NCI-H2029 (cell line): ENCODE measurements at regions not wholly inside any gene's neighbourhood (a gene's known extent, or its start where the extent isn't known, plus 50 kb on each side); places are given as distances from the start of the nearest gene placed in this dataset.
"Not testable (repeated sequence)": the region's sequence is repeated elsewhere in the genome, so short reads cannot be mapped to it uniquely, and the experiment has no call there.

ENCODE experiments used
- DNase-seq: peaks from one replicate; lab custom pipeline; 2025; lab: John Stamatoyannopoulos, UW

GRCh38 chr2:16088035-16088801 lies 147.9 kb downstream of the MYCN start:
- no peak for DNase-seq

- DNase-seq: not testable (repeated sequence)
Measured at GRCh38 chr2:16086136-16086535, 145.8 kb downstream of the MYCN start.

- DNase-seq: no peak
Measured at GRCh38 chr2:16085073-16085472, 144.7 kb downstream of the MYCN start.

GRCh38 chr2:16084274-16084673 lies 143.9 kb downstream of the MYCN start:
- no peak for DNase-seq

GRCh38 chr2:16082276-16082675 lies 141.9 kb downstream of the MYCN start:
- DNase-seq: no peak

GRCh38 chr2:16081316-16082200 lies 141.2 kb downstream of the MYCN start:
- DNase-seq: no peak

GRCh38 chr2:16080516-16080915 lies 140.2 kb downstream of the MYCN start:
- DNase-seq: no peak

GRCh38 chr2:16080071-16080470 lies 139.7 kb downstream of the MYCN start:
- DNase-seq: no peak

GRCh38 chr2:16079637-16080036 lies 139.3 kb downstream of the MYCN start:
- DNase-seq: no peak

GRCh38 chr2:16077601-16078000 lies 137.3 kb downstream of the MYCN start:
- DNase-seq: no peak

GRCh38 chr2:16076911-16077310 lies 136.6 kb downstream of the MYCN start:
- no peak for DNase-seq

- DNase-seq: no peak
Measured at GRCh38 chr2:16075045-16076012, 135.0 kb downstream of the MYCN start.

GRCh38 chr2:16073921-16074425 lies 133.6 kb downstream of the MYCN start:
- DNase-seq: no peak

- no peak for DNase-seq
Measured at GRCh38 chr2:16073471-16073870, 133.1 kb downstream of the MYCN start.

GRCh38 chr2:16072638-16073290 lies 132.4 kb downstream of the MYCN start:
- no peak for DNase-seq

GRCh38 chr2:16071865-16072637 lies 131.7 kb downstream of the MYCN start:
- no peak for DNase-seq

GRCh38 chr2:16071039-16071864 lies 130.9 kb downstream of the MYCN start:
- no peak for DNase-seq

- no peak for DNase-seq
Measured at GRCh38 chr2:16070648-16070971, 130.3 kb downstream of the MYCN start.

- no peak for DNase-seq
Measured at GRCh38 chr2:16069933-16070647, 129.7 kb downstream of the MYCN start.
